ENCODE measurements at regions not wholly inside any gene's neighbourhood (a gene's known extent, or its start where the extent isn't known, plus 50 kb on each side); places are given as distances from the start of the nearest gene placed in this dataset.

DNA sequence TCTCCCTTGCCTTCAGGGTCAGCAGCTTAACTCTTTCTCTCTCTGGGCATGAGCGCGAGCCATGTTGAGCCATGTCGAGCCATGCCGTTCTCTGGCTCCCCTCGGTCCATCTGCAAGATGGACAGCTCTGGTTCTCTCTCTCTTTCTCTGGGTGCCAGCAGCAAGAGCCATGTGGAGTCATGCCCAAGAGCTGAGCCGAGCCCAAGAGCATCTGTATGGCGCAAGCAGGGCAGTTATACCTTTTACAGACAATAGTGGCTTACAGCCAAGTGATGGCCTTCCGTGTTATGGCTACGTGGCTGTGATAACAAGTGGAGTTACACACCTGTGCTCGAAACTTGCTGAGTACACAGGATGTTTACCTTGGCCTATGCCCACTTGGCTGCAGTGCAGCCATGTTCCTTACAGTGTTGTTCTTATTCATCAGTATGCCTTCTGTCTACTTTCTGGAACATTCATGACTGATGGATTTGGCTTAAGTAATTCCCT lies 327.7 kb downstream of the GLRX3 start:
- Histone ChIP-seq H3K36me3 (ENCODE audit: control insufficient read depth, insufficient read depth, low read length) (no peaks in the 10 kb centered on the region), H3K4me3 (ENCODE audit: low read depth, low read length) (no peak overlapping the region), H3K27me3 (ENCODE audit: control insufficient read depth, insufficient read depth, low read length) (no peaks in the 10 kb centered on the region)
- DNase-seq (ENCODE audit: low read depth) = no peak
- TF ChIP-seq, protein P1, sequence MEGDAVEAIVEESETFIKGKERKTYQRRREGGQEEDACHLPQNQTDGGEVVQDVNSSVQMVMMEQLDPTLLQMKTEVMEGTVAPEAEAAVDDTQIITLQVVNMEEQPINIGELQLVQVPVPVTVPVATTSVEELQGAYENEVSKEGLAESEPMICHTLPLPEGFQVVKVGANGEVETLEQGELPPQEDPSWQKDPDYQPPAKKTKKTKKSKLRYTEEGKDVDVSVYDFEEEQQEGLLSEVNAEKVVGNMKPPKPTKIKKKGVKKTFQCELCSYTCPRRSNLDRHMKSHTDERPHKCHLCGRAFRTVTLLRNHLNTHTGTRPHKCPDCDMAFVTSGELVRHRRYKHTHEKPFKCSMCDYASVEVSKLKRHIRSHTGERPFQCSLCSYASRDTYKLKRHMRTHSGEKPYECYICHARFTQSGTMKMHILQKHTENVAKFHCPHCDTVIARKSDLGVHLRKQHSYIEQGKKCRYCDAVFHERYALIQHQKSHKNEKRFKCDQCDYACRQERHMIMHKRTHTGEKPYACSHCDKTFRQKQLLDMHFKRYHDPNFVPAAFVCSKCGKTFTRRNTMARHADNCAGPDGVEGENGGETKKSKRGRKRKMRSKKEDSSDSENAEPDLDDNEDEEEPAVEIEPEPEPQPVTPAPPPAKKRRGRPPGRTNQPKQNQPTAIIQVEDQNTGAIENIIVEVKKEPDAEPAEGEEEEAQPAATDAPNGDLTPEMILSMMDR (IDR thresholded peaks at IDR 0.05; ENCODE audit: insufficient read depth, low read length, poor library complexity, severe bottlenecking) = no peak

DNA sequence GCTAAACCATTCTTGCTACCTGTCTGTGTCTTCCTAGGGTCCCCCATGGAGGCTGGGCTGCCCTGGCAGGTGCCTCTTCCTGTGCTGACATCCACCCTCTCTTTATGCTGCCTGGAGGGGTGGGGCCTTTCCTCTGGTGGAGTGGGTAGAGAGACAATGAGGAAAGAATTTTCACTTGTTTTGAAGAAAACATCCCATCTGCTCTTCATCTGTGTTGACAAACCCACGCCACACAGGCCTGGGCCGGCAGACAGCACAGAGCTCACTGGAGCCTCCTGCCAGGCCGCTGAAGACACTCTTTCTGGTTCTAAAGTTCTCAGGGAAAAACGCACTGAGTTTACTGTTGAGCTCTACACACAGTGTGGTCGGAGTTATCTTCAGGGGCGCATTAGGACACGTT lies 328.2 kb downstream of the GLRX3 start:
- TF ChIP-seq, protein P1 (IDR thresholded peaks at IDR 0.05; ENCODE audit: insufficient read depth, low read length, poor library complexity, severe bottlenecking) = no peak
- DNase-seq (ENCODE audit: low read depth) = no peak
- H3K36me3 ChIP-seq (ENCODE audit: control insufficient read depth, insufficient read depth, low read length) = no peaks in the 10 kb centered on the region
- H3K27me3 ChIP-seq (ENCODE audit: control insufficient read depth, insufficient read depth, low read length) = no peaks in the 10 kb centered on the region
- H3K4me3 ChIP-seq (ENCODE audit: low read depth, low read length) = no peak overlapping the region

DNA sequence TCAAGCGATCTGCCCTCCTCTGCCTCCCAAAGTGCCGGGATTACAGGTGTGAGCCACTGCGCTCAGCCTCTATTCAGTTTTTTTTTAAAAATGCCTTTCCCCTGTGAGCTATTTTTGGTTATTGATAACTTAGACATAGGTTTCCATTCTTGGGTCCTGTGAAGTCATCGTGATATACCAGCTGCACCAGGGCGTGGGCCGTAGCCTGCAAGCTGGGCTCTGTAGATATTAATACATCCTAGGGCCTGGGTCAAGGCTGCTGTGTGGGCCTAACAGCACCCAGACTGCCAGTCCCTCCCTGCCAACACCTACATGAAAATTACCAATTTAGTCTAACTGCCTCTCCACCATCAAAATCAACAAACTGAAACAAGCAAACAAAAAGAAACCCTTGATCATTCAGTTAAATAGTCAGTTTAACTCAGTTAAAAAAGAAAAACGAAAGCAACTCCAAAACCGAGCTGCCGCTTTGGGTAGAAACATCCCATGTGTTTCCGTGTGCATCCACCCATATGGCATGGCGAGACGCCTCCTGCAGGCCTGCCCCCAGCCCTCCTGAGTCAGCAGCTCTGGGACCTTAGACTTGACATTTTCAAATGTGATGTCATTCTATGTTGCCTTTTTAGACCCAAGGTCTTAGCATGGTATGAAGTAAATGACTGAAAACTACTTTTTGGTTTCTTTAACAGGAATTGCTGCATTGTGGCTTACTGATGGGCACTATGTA lies 330.2 kb downstream of the GLRX3 start:
- no peak for DNase-seq (ENCODE audit: low read depth)
- Histone ChIP-seq H3K27me3 (ENCODE audit: control insufficient read depth, insufficient read depth, low read length) (no peaks in the 10 kb centered on the region), H3K36me3 (ENCODE audit: control insufficient read depth, insufficient read depth, low read length) (no peaks in the 10 kb centered on the region), H3K4me3 (ENCODE audit: low read depth, low read length) (no peak overlapping the region)
- TF ChIP-seq, protein P1 (IDR thresholded peaks at IDR 0.05; ENCODE audit: insufficient read depth, low read length, poor library complexity, severe bottlenecking) = no peak

DNA sequence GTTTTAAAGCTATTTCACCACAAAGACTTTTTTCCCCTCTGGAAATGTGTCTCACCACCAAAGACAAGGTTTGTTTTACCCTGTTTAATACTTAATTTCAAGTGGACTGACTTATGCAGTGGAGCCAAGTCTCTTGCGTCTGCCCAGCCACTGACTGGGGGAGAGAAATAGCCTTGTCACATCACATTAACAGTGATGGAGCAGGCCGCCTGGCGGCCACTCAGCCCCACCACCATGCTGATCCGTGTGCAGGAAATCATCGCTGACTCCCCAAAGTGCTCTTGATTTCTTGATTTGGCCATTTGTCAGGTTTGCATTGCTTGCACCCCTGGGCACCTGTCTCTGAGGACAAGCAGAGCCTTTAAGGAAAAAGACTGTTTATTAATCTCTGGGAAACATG lies 334.1 kb downstream of the GLRX3 start:
- H3K4me3 ChIP-seq (ENCODE audit: low read depth, low read length) = no peak overlapping the region
- DNase-seq (ENCODE audit: low read depth) = no peak
- H3K36me3 ChIP-seq (ENCODE audit: control insufficient read depth, insufficient read depth, low read length) = no peaks in the 10 kb centered on the region
- no peaks in the 10 kb centered on the region for H3K27me3 ChIP-seq (ENCODE audit: control insufficient read depth, insufficient read depth, low read length)
- TF ChIP-seq, protein P1 (IDR thresholded peaks at IDR 0.05; ENCODE audit: insufficient read depth, low read length, poor library complexity, severe bottlenecking) = no peak

DNA sequence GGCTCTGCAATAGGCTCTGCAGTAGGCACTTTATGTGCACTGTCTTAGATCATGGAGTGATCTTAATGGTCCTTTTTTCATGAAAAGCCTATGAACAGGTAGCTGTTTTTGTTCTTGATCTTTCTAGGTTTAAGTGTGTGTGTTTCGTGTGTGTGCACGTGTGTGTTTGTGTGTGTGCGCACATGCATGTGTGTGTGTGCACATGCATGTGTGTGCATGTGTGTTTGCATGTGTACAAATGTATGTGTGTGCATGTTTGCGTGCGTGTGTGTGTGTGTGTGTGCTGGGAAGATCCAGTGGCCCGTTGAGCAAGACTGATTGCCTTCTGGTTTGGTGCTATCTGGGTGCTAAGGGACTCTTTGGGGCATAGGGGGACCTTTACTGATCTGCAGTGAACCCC lies 334.8 kb downstream of the GLRX3 start:
- DNase-seq (ENCODE audit: low read depth) = no peak

More for the DNA sequence above, 334.8 kb downstream of the GLRX3 start:
- no peaks in the 10 kb centered on the region for H3K36me3 ChIP-seq (ENCODE audit: control insufficient read depth, insufficient read depth, low read length)
- no peak overlapping the region for H3K4me3 ChIP-seq (ENCODE audit: low read depth, low read length)
- TF ChIP-seq, protein P1 (IDR thresholded peaks at IDR 0.05; ENCODE audit: insufficient read depth, low read length, poor library complexity, severe bottlenecking) = no peak
- H3K27me3 ChIP-seq (ENCODE audit: control insufficient read depth, insufficient read depth, low read length) = no peaks in the 10 kb centered on the region
